Uterus (tissue), 3 donors: ENCODE measurements at regions not wholly inside any gene's neighbourhood (a gene's known extent, or its start where the extent isn't known, plus 50 kb on each side); places are given as distances from the start of the nearest gene placed in this dataset.
"Not testable (repeated sequence)": the region's sequence is repeated elsewhere in the genome, so short reads cannot be mapped to it uniquely, and the experiment has no call there.

Experiments
- DNase-seq, 2 donors: peaks; one replicate each; pipeline ENCODE4 v3.0.0-alpha.2; 2019 to 2020
- H3K27ac ChIP-seq, 2 donors: fragments of 200-600 bp; sonication (generic); 1 replicate in 1 of 2; 2 replicates in 1 of 2; pipeline ENCODE4 v1.5.1; 2016 to 2018
- H3K27me3 ChIP-seq, 2 donors: fragments of 200-600 bp; sonication (generic); one replicate each; pipeline ENCODE4 v1.5.1; 2018 to 2019; ENCODE audit warnings: control low read depth in 1 of 2
- H3K36me3 ChIP-seq, 2 donors: fragments of 200-600 bp; sonication (generic); one replicate each; pipeline ENCODE4 v1.5.1; 2019; ENCODE audit warnings: control low read depth in 1 of 2
- H3K4me1 ChIP-seq, 2 donors: fragments of 200-600 bp; sonication (generic); one replicate each; pipeline ENCODE4 v1.5.1; 2018 to 2019; ENCODE audit warnings: control low read depth in 1 of 2
- H3K4me3 ChIP-seq, 2 donors: fragments of 200-600 bp; sonication (generic); 1 replicate in 1 of 2; 2 replicates in 1 of 2; pipeline ENCODE4 v1.5.1; 2018 to 2019; ENCODE audit warnings: mild to moderate bottlenecking in 1 of 2
- H3K9me3 ChIP-seq, 2 donors: fragments of 200-600 bp; sonication (generic); one replicate each; pipeline ENCODE4 v1.5.1; 2019; ENCODE audit warnings: control low read depth in 1 of 2
- POLR2A ChIP-seq, 2 donors: fragments of 450-650 bp; IDR thresholded peaks; one replicate each; pipeline ENCODE4 v1.6.1; 2016; ENCODE audit warnings: antibody characterized with exemption in 2 of 2, mild to moderate bottlenecking in 1 of 2, moderate library complexity in 1 of 2
- intact Hi-C: fragments of 100-400 bp; cut with DNase I; formaldehyde crosslinking; loops from one replicate; pipeline ENCODE4 v1.15.1; 2023; ENCODE audit warnings: low total_unique reads
- TF ChIP-seq, protein P1 (sequence below), 4 experiments: fragments of 200-600 bp in 2 of 4; fragments of 450-650 bp in 2 of 4; sonication (generic) in 2 of 4; IDR thresholded peaks; one replicate each; pipeline ENCODE4 v1.5.1; 2016 to 2019; ENCODE audit warnings: antibody characterized with exemption in 4 of 4, mild to moderate bottlenecking in 2 of 4, moderate library complexity in 1 of 4
- donor health status: DM: yes; HTN: yes; CAD: no.

DNA sequence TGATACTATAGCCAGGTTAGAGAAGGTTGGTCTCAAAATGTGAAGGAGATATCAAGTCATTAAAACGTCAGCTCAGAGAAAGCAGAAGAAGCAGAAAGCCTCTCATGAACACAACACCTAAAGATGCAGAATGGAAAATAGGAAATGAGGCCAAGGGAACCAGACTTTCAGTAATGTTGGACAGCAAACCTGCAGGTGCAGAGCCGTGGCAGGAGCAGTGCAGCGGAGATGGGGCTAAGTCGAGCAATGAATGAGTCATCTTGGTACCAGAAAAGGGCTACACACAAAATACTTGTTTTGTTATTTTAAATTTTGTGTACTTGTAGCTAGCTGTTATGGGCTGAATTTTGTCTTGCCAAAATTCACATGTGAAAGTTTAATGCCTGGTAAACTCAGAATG, 479.6 kb upstream of the POM121L12 start:
- Histone ChIP-seq H3K9me3 (no peaks in the 10 kb centered on the region), H3K27me3 (no peaks in the 10 kb centered on the region), H3K4me1 (no peaks in the 10 kb centered on the region), H3K4me3 (no peak overlapping the region), H3K36me3 (no peaks in the 10 kb centered on the region), H3K27ac (no peak overlapping the region)
- TF ChIP-seq, protein P1, sequence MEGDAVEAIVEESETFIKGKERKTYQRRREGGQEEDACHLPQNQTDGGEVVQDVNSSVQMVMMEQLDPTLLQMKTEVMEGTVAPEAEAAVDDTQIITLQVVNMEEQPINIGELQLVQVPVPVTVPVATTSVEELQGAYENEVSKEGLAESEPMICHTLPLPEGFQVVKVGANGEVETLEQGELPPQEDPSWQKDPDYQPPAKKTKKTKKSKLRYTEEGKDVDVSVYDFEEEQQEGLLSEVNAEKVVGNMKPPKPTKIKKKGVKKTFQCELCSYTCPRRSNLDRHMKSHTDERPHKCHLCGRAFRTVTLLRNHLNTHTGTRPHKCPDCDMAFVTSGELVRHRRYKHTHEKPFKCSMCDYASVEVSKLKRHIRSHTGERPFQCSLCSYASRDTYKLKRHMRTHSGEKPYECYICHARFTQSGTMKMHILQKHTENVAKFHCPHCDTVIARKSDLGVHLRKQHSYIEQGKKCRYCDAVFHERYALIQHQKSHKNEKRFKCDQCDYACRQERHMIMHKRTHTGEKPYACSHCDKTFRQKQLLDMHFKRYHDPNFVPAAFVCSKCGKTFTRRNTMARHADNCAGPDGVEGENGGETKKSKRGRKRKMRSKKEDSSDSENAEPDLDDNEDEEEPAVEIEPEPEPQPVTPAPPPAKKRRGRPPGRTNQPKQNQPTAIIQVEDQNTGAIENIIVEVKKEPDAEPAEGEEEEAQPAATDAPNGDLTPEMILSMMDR (IDR thresholded peaks at IDR 0.05): no peak
- TF ChIP-seq POLR2A (IDR thresholded peaks at IDR 0.05): no peak
- intact Hi-C loops: no loop called here
- DNase-seq: no peak

DNA sequence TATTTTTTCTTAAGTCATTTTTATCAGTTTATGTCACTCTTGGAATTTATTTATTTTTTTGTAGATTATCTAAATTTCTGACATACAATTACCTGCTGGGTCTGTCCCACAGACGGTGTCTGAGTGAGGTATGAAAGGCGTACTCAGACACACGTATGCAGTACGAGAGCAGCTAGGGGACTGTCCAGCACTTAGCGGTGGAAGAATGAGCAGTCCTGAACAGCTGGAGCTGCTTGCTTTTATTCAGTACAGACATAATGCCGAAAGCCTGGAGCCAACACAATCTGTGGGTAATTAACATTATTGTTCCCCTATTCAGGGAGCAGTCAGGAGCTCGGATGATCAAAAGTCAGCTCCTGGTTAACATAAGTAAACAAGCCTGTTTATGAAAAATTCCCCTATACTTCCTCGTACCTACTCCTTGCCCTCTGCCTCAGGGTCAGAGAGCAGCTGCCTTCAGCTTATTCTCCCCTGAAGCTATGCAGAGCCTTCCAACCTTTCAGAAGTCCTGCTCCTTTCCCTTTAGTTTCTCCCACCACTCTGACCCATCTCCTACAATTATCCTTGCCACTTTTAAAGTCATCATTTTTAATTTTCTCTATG, 488.0 kb upstream of the POM121L12 start:
- Histone ChIP-seq H3K27ac (no peak overlapping the region), H3K4me3 (no peak overlapping the region), H3K4me1 (no peaks in the 10 kb centered on the region), H3K9me3 (no peaks in the 10 kb centered on the region), H3K27me3 (no peaks in the 10 kb centered on the region), H3K36me3 (no peaks in the 10 kb centered on the region)
- intact Hi-C loops: no loop called here
- no peak for TF ChIP-seq POLR2A (IDR thresholded peaks at IDR 0.05)
- TF ChIP-seq, protein P1 (IDR thresholded peaks at IDR 0.05): no peak
- DNase-seq: no peak

DNA sequence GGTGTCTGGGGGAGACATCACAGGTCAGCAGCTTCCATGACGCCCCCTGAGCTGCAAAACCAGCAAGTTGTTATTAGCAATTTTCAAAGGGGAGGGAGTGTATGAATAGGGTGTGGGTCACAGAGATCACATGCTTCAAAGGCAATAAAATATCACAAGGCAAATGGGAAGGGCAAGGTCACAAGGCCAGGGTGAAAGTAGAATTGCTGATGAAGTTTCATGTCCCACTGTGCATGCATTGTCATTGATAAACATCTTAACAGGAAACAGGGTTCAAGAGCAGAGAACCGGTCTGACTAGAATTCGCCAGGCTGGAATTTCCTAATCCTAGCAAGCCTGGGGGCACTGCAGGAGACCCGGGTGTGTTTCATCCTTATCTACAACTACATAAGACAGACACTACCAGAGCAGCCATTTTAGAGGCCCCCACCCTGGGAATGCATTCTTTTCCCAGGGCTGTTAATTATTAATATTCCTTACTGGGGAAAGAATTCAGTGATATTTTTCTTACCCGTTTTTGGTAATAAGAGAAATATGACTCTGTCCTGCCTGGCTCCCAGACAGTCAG, 494.2 kb upstream of the POM121L12 start:
- not testable (repeated sequence) for H3K27ac ChIP-seq

DNA sequence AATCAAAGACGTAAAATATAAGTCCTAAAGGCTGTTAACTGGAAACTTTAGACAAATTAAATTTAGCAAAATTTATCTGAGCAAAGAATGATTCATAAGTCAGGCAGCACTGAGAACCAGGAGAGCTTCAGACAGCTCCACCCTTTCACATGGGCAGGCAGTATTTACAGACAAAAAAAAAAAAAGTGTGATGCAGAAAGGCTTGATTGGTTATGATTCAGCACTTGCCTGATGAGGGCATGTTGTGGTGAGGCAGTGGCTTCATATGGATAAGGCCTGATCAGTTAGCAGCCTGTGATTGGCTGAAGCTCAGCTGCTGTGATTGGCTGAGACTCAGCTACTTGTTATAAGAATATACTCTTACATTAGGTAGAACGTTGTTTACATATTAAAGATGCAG, 495.4 kb upstream of the POM121L12 start:
- no peaks in the 10 kb centered on the region for H3K36me3 ChIP-seq
- no peaks in the 10 kb centered on the region for H3K9me3 ChIP-seq
- no peaks in the 10 kb centered on the region for H3K4me1 ChIP-seq
- intact Hi-C loops: no loop called here
- no peak overlapping the region for H3K4me3 ChIP-seq
- DNase-seq: no peak
- no peaks in the 10 kb centered on the region for H3K27me3 ChIP-seq
- H3K27ac ChIP-seq: no peak overlapping the region
- no peak for TF ChIP-seq POLR2A (IDR thresholded peaks at IDR 0.05)
- TF ChIP-seq, protein P1 (IDR thresholded peaks at IDR 0.05): no peak

More for the DNA sequence above, 494.2 kb upstream of the POM121L12 start:
- H3K4me1 ChIP-seq, DNase-seq, intact Hi-C loops, H3K27me3 ChIP-seq, H3K4me3 ChIP-seq, H3K36me3 ChIP-seq, H3K9me3 ChIP-seq: not testable (repeated sequence)

DNA sequence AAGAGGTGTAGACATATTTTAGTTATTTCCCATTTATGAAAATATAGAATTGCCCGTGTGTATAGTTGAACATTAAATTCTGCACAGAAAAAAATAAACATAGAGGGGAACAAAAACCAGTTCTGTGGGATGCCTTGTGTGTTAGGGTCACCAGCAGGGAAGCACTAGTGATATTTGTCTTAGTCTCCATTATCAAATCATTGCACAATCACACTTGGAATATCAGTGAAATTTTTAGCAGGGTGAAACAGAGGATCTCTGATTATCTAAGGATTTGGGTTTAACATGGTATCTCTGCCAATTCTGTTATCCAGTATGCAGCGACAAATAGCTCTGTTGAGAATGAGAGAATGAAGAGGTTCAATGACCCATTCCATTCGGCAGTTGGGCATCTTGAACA, 496.0 kb upstream of the POM121L12 start:
- Histone ChIP-seq H3K9me3 (no peaks in the 10 kb centered on the region), H3K27me3 (no peaks in the 10 kb centered on the region), H3K27ac (no peak overlapping the region), H3K4me1 (no peaks in the 10 kb centered on the region), H3K4me3 (no peak overlapping the region), H3K36me3 (no peaks in the 10 kb centered on the region)
- TF ChIP-seq POLR2A (IDR thresholded peaks at IDR 0.05): no peak
- TF ChIP-seq, protein P1 (IDR thresholded peaks at IDR 0.05): no peak
- no peak for DNase-seq
- intact Hi-C loops: no loop called here
